Retina (tissue), 1 donor: ENCODE measurements at regions not wholly inside any gene's neighbourhood (a gene's known extent, or its start where the extent isn't known, plus 50 kb on each side); places are given as distances from the start of the nearest gene placed in this dataset.
"Not testable (repeated sequence)": the region's sequence is repeated elsewhere in the genome, so short reads cannot be mapped to it uniquely, and the experiment has no call there.

ENCODE experiments used
- DNase-seq: peaks from one replicate; pipeline ENCODE4 v3.0.0-alpha.2; 2016

- DNase-seq, result not testable (repeated sequence)
Observed at GRCh38 chr3:59494969-59495368, 445.1 kb upstream of the CFAP20DC start.

- no peak for DNase-seq
Observed at GRCh38 chr3:59486520-59486919, 436.7 kb upstream of the CFAP20DC start.

- DNase-seq, result no peak
Observed at GRCh38 chr3:59483191-59483590, 433.4 kb upstream of the CFAP20DC start.

- no peak for DNase-seq
Observed at GRCh38 chr3:59482684-59483083, 432.9 kb upstream of the CFAP20DC start.

- DNase-seq, result no peak
Observed at GRCh38 chr3:59481776-59482400, 432.1 kb upstream of the CFAP20DC start.

GRCh38 chr3:59480486-59480995, 430.7 kb upstream of the CFAP20DC start:
- no peak for DNase-seq

GRCh38 chr3:59473636-59474035, 423.8 kb upstream of the CFAP20DC start:
- DNase-seq, result no peak

- no peak for DNase-seq
Observed at GRCh38 chr3:59472541-59472940, 422.7 kb upstream of the CFAP20DC start.

GRCh38 chr3:59469948-59470723, 420.3 kb upstream of the CFAP20DC start:
- DNase-seq, result no peak

GRCh38 chr3:59467476-59467875, 417.7 kb upstream of the CFAP20DC start:
- DNase-seq, result no peak

- DNase-seq, result no peak
Observed at GRCh38 chr3:59464187-59464586, 414.4 kb upstream of the CFAP20DC start.

GRCh38 chr3:59463253-59463652, 413.4 kb upstream of the CFAP20DC start:
- DNase-seq, result no peak

- no peak for DNase-seq
Observed at GRCh38 chr3:59460068-59460467, 410.2 kb upstream of the CFAP20DC start.

- DNase-seq, result no peak
Observed at GRCh38 chr3:59456852-59457485, 407.1 kb upstream of the CFAP20DC start.

GRCh38 chr3:59451800-59452746, 402.2 kb upstream of the CFAP20DC start:
- DNase-seq, result no peak

- no peak for DNase-seq
Observed at GRCh38 chr3:59450946-59451763, 401.3 kb upstream of the CFAP20DC start.

GRCh38 chr3:59450437-59450836, 400.6 kb upstream of the CFAP20DC start:
- DNase-seq, result no peak

- no peak for DNase-seq
Observed at GRCh38 chr3:59446775-59447465, 397.1 kb upstream of the CFAP20DC start.

- no peak for DNase-seq
Observed at GRCh38 chr3:59444676-59445075, 394.9 kb upstream of the CFAP20DC start.

GRCh38 chr3:59444294-59444671, 394.5 kb upstream of the CFAP20DC start:
- DNase-seq, result no peak

- DNase-seq, result no peak
Observed at GRCh38 chr3:59443618-59444293, 393.9 kb upstream of the CFAP20DC start.
